ENCODE measurements at regions not wholly inside any gene's neighbourhood (a gene's known extent, or its start where the extent isn't known, plus 50 kb on each side); places are given as distances from the start of the nearest gene placed in this dataset.

DNA sequence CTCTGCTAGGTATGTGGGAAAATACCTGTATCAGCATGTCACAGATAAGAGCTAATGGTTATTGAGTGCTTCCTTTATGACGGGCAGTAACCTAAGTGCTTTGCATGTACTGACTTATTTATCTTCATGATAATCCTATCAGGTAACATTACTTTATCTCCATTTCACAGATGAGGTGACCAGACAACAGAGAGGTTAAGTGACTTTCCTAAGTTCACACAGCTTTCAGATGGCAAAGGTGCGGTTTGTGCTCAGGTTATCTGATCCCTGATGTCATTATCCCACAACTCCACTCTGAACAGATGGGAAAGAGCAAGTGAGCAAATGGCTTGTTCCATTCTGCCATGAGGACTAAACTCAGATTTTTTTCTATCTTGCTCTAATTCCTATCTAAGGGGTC lies 217.0 kb upstream of the PODXL start:
- Mint-ChIP-seq H3K4me3 (no peak overlapping the region), H3K27ac (no peak overlapping the region), H3K36me3 (no peaks in the 10 kb centered on the region), H3K9me3 (no peaks in the 10 kb centered on the region), H3K27me3 (ENCODE audit: insufficient read depth, low read depth) (peaks cover 4% of the 10 kb centered on the region), H3K4me1 (no peaks in the 10 kb centered on the region)
- DNase-seq (ENCODE audit: low spot score), result no peak
- Histone ChIP-seq H3K79me2 (ENCODE audit: low read depth) (no peaks in the 10 kb centered on the region), H4K20me1 (ENCODE audit: low read depth) (no peaks in the 10 kb centered on the region), H3K4me3 (no peak overlapping the region), H3K27ac (no peak overlapping the region), H3K9ac (no peak overlapping the region), H3F3A (ENCODE audit: low read depth) (no peaks in the 10 kb centered on the region), H3K9me3 (ENCODE audit: low read depth) (no peaks in the 10 kb centered on the region), H3K4me1 (peaks cover 5% of the 10 kb centered on the region), H3K36me3 (no peaks in the 10 kb centered on the region), H3K4me2 (no peak overlapping the region), H3K27me3 (no peaks in the 10 kb centered on the region), H2AFZ (replicated peaks) (no peak overlapping the region)
- TF ChIP-seq EZH2 (IDR thresholded peaks at IDR 0.05) (no peak), EZH2phosphoT487 (IDR thresholded peaks at IDR 0.05) (no peak), CTCF (IDR thresholded peaks at IDR 0.05) (no peak)

DNA sequence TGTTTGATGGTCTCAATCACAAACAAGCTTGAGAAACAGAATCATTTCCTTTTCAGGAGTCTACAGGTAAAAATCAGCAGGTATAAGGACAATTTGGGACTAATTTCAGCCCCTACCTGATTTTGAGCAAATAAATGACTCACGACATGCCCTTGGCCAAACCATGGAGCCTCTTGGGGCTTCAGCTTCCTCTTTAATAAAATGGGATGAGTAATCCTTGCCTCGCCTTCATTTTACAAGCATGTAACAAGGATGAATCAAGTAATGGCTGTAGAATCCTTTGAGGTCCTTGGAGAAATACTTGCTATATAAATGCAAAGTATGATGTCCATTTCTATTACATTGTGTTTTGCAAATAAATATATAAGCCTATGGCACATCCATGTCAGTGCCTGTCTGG lies 212.8 kb upstream of the PODXL start:
- H3K36me3 Mint-ChIP-seq, result no peaks in the 10 kb centered on the region
- Histone ChIP-seq H3K79me2 (ENCODE audit: low read depth) (no peaks in the 10 kb centered on the region), H3K36me3 (no peaks in the 10 kb centered on the region), H3K9me3 (ENCODE audit: low read depth) (no peaks in the 10 kb centered on the region), H4K20me1 (ENCODE audit: low read depth) (no peaks in the 10 kb centered on the region), H3K4me1 (peaks cover 4% of the 10 kb centered on the region), H2AFZ (replicated peaks) (no peak overlapping the region), H3K4me3 (no peak overlapping the region), H3F3A (ENCODE audit: low read depth) (no peaks in the 10 kb centered on the region), H3K27ac (no peak overlapping the region), H3K27me3 (no peaks in the 10 kb centered on the region), H3K4me2 (no peak overlapping the region), H3K9ac (no peak overlapping the region)
- peaks cover 2% of the 10 kb centered on the region for H3K4me1 Mint-ChIP-seq
- H3K27me3 Mint-ChIP-seq (ENCODE audit: insufficient read depth, low read depth), result peaks cover 3% of the 10 kb centered on the region
- H3K4me3 Mint-ChIP-seq, result no peak overlapping the region
- no peak overlapping the region for H3K27ac Mint-ChIP-seq
- no peaks in the 10 kb centered on the region for H3K9me3 Mint-ChIP-seq
- no peak for DNase-seq (ENCODE audit: low spot score)
- TF ChIP-seq CTCF (IDR thresholded peaks at IDR 0.05) (no peak), EZH2phosphoT487 (IDR thresholded peaks at IDR 0.05) (no peak), EZH2 (IDR thresholded peaks at IDR 0.05) (no peak)

DNA sequence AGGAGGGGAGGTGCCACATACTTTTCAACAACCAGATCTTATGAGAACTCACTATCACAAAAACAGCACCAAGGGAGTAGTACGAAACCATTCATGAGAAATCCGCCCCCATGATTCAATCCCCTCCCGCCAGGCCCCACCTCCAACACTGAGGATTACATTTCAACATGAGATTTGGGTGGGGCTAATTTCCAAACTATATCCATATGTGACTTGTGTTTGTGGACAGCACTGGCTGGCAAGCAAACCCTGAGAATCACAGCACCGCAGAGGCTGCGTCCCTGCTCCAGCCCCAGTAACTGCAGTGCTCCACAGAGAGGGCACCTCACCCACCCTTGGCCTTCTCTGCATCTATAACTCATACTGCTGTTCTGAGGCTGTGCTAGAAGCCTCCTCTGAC lies 211.2 kb upstream of the PODXL start:
- DNase-seq (ENCODE audit: low spot score), result no peak
- H3K27me3 ChIP-seq, result no peaks in the 10 kb centered on the region
- no peaks in the 10 kb centered on the region for H3K36me3 Mint-ChIP-seq
- H3K9ac ChIP-seq, result no peak overlapping the region
- peaks cover 6% of the 10 kb centered on the region for H3K27me3 Mint-ChIP-seq (ENCODE audit: insufficient read depth, low read depth)
- no peak overlapping the region for H3K4me3 ChIP-seq
- H3F3A ChIP-seq (ENCODE audit: low read depth), result no peaks in the 10 kb centered on the region
- H3K9me3 ChIP-seq (ENCODE audit: low read depth), result no peaks in the 10 kb centered on the region
- H4K20me1 ChIP-seq (ENCODE audit: low read depth), result no peaks in the 10 kb centered on the region
- no peaks in the 10 kb centered on the region for H3K36me3 ChIP-seq
- no peak overlapping the region for H2AFZ ChIP-seq (replicated peaks)
- no peaks in the 10 kb centered on the region for H3K9me3 Mint-ChIP-seq
- no peak overlapping the region for H3K27ac Mint-ChIP-seq
- TF ChIP-seq CTCF (IDR thresholded peaks at IDR 0.05), result no peak
- no peak for TF ChIP-seq EZH2 (IDR thresholded peaks at IDR 0.05)
- no peak for TF ChIP-seq EZH2phosphoT487 (IDR thresholded peaks at IDR 0.05)
- no peaks in the 10 kb centered on the region for H3K79me2 ChIP-seq (ENCODE audit: low read depth)
- H3K4me1 ChIP-seq, result no peaks in the 10 kb centered on the region
- H3K4me1 Mint-ChIP-seq, result peaks cover 2% of the 10 kb centered on the region
- no peak overlapping the region for H3K4me2 ChIP-seq
- no peak overlapping the region for H3K4me3 Mint-ChIP-seq
- no peak overlapping the region for H3K27ac ChIP-seq

DNA sequence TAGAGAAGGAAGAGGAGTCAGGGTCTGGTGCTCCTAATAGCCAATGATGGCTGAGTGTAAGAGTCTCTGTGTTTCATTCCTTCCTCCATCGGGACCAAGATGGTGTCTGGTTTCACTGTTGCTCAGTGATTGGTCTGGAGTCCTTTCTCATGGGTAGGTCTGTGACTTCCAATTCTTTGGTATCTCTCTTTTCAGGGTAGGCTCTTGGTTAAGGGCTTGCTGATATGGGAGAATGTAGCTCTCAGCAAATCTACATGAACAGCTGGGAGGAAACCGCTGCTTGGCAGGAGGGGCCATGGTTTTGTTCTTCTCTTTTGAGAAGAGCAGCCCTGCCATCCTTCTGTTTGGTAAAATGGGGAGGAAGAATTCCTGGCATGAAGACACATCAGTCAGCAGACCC lies 209.1 kb upstream of the PODXL start:
- Mint-ChIP-seq H3K9me3 (no peaks in the 10 kb centered on the region), H3K4me1 (peaks cover 2% of the 10 kb centered on the region), H3K4me3 (no peak overlapping the region), H3K36me3 (no peaks in the 10 kb centered on the region), H3K27me3 (ENCODE audit: insufficient read depth, low read depth) (peaks cover 7% of the 10 kb centered on the region), H3K27ac (no peak overlapping the region)
- H3K36me3 ChIP-seq, result no peaks in the 10 kb centered on the region
- DNase-seq (ENCODE audit: low spot score), result no peak
- no peaks in the 10 kb centered on the region for H3K79me2 ChIP-seq (ENCODE audit: low read depth)
- H4K20me1 ChIP-seq (ENCODE audit: low read depth), result no peaks in the 10 kb centered on the region
- H3K4me2 ChIP-seq, result no peak overlapping the region
- H3K27me3 ChIP-seq, result no peaks in the 10 kb centered on the region
- peak overlapping the region; percentile 50 for H2AFZ ChIP-seq (replicated peaks)
- TF ChIP-seq CTCF (IDR thresholded peaks at IDR 0.05) (no peak), EZH2 (IDR thresholded peaks at IDR 0.05) (no peak), EZH2phosphoT487 (IDR thresholded peaks at IDR 0.05) (no peak)
- H3K9me3 ChIP-seq (ENCODE audit: low read depth), result no peaks in the 10 kb centered on the region
- no peak overlapping the region for H3K27ac ChIP-seq
- no peaks in the 10 kb centered on the region for H3K4me1 ChIP-seq
- H3K4me3 ChIP-seq, result no peak overlapping the region
- no peak overlapping the region for H3K9ac ChIP-seq
- H3F3A ChIP-seq (ENCODE audit: low read depth), result no peaks in the 10 kb centered on the region
